WTC11 (cell line): ENCODE measurements at regions not wholly inside any gene's neighbourhood (a gene's known extent, or its start where the extent isn't known, plus 50 kb on each side); places are given as distances from the start of the nearest gene placed in this dataset.

Experiments used
- ZNF121 ChIP-seq: sonication (generic); formaldehyde crosslinking; IDR thresholded peaks from 2 replicates; pipeline ENCODE4 v1.8.0; 2023; ENCODE audit warnings: missing genetic modification reagents
- TF ChIP-seq, protein P1 (sequence below): fragments of 200-600 bp; IDR thresholded peaks from 2 replicates; pipeline ENCODE4 v1.8.0; 2022; ENCODE audit warnings: antibody characterized with exemption

- no peak for TF ChIP-seq ZNF121 (CRISPR knock-in tag)
- TF ChIP-seq, protein P1, sequence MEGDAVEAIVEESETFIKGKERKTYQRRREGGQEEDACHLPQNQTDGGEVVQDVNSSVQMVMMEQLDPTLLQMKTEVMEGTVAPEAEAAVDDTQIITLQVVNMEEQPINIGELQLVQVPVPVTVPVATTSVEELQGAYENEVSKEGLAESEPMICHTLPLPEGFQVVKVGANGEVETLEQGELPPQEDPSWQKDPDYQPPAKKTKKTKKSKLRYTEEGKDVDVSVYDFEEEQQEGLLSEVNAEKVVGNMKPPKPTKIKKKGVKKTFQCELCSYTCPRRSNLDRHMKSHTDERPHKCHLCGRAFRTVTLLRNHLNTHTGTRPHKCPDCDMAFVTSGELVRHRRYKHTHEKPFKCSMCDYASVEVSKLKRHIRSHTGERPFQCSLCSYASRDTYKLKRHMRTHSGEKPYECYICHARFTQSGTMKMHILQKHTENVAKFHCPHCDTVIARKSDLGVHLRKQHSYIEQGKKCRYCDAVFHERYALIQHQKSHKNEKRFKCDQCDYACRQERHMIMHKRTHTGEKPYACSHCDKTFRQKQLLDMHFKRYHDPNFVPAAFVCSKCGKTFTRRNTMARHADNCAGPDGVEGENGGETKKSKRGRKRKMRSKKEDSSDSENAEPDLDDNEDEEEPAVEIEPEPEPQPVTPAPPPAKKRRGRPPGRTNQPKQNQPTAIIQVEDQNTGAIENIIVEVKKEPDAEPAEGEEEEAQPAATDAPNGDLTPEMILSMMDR = no peak
Observed at GRCh38 chr7:25638068-25638467, 409.8 kb upstream of the NPVF start.
